ENCODE measurements at regions not wholly inside any gene's neighbourhood (a gene's known extent, or its start where the extent isn't known, plus 50 kb on each side); places are given as distances from the start of the nearest gene placed in this dataset.

GRCh38 chr2:200099256-200099655, 143.9 kb downstream of the MAIP1 start:
- Mint-ChIP-seq H3K36me3 (ENCODE audit: low read depth) (no peaks in the 10 kb centered on the region), H3K27ac (no peak overlapping the region), H3K4me3 (no peak overlapping the region), H3K9me3 (no peaks in the 10 kb centered on the region), H3K27me3 (peaks cover 5% of the 10 kb centered on the region), H3K4me1 (ENCODE audit: low read depth) (no peaks in the 10 kb centered on the region)
- DNase-seq (no peak), ATAC-seq (ENCODE audit: poor library complexity) (no peak)
- TF ChIP-seq CTCF (IDR thresholded peaks at IDR 0.05) = no peak
- H3K36me3 ChIP-seq (ENCODE audit: insufficient read depth, low read length) = no peaks in the 10 kb centered on the region
- CTCF ChIA-PET = no interaction called here
- H3K4me1 ChIP-seq (ENCODE audit: insufficient read depth, low read length) = no peaks in the 10 kb centered on the region
- peaks cover 0 to 4% of the 10 kb centered on the region in 2 experiments for H3K27me3 ChIP-seq (ENCODE audit: control insufficient read depth in 1 of 2, insufficient read depth in 2 of 2, low read length in 2 of 2)
- intact Hi-C loops (cut with DNase I, micrococcal nuclease) = no loop called here
- no peak overlapping the region for H3K4me3 ChIP-seq (ENCODE audit: low read length)
- no peak overlapping the region for H3K27ac ChIP-seq (ENCODE audit: low read depth in 1 of 2, low read length in 2 of 2)
- POLR2A ChIA-PET = no interaction called here
- no peaks in the 10 kb centered on the region for H3K9me3 ChIP-seq (ENCODE audit: control insufficient read depth in 1 of 2, insufficient read depth in 1 of 2, low read length in 2 of 2)

GRCh38 chr2:200100027-200100426, 144.6 kb downstream of the MAIP1 start:
- DNase-seq (no peak), ATAC-seq (ENCODE audit: poor library complexity) (no peak)
- Mint-ChIP-seq H3K27ac (no peak overlapping the region), H3K4me3 (no peak overlapping the region), H3K9me3 (no peaks in the 10 kb centered on the region), H3K4me1 (ENCODE audit: low read depth) (no peaks in the 10 kb centered on the region), H3K36me3 (ENCODE audit: low read depth) (no peaks in the 10 kb centered on the region), H3K27me3 (peaks cover 5% of the 10 kb centered on the region)
- Histone ChIP-seq H3K27me3 (ENCODE audit: control insufficient read depth in 1 of 2, insufficient read depth in 2 of 2, low read length in 2 of 2) (peaks cover 0 to 4% of the 10 kb centered on the region in 2 experiments), H3K9me3 (ENCODE audit: control insufficient read depth in 1 of 2, insufficient read depth in 1 of 2, low read length in 2 of 2) (no peaks in the 10 kb centered on the region), H3K4me1 (ENCODE audit: insufficient read depth, low read length) (no peaks in the 10 kb centered on the region), H3K27ac (ENCODE audit: low read depth in 1 of 2, low read length in 2 of 2) (no peak overlapping the region), H3K36me3 (ENCODE audit: insufficient read depth, low read length) (no peaks in the 10 kb centered on the region), H3K4me3 (ENCODE audit: low read length) (no peak overlapping the region)
- TF ChIP-seq CTCF (IDR thresholded peaks at IDR 0.05) = no peak
- intact Hi-C loops (cut with DNase I, micrococcal nuclease) = no loop called here
- ChIA-PET POLR2A (no interaction called here), CTCF (no interaction called here)

- no peak for ATAC-seq (ENCODE audit: poor library complexity)
- TF ChIP-seq CTCF (IDR thresholded peaks at IDR 0.05) = no peak
- intact Hi-C loops (cut with DNase I, micrococcal nuclease) = no loop called here
- Mint-ChIP-seq H3K36me3 (ENCODE audit: low read depth) (no peaks in the 10 kb centered on the region), H3K9me3 (no peaks in the 10 kb centered on the region), H3K4me1 (ENCODE audit: low read depth) (no peaks in the 10 kb centered on the region), H3K4me3 (no peak overlapping the region), H3K27ac (no peak overlapping the region), H3K27me3 (peaks cover 17% of the 10 kb centered on the region)
- ChIA-PET POLR2A (interaction anchor here (0.6 kb wide), 1 partner anchor 12 kb away, joined by 3 read pairs; no protein-coding TSS in a partner anchor), CTCF (no interaction called here)
- DNase-seq = no peak
- Histone ChIP-seq H3K4me3 (ENCODE audit: low read length) (no peak overlapping the region), H3K27me3 (ENCODE audit: control insufficient read depth in 1 of 2, insufficient read depth in 2 of 2, low read length in 2 of 2) (peaks cover 2 to 4% of the 10 kb centered on the region in 2 experiments), H3K9me3 (ENCODE audit: control insufficient read depth in 1 of 2, insufficient read depth in 1 of 2, low read length in 2 of 2) (no peaks in the 10 kb centered on the region), H3K27ac (ENCODE audit: low read depth in 1 of 2, low read length in 2 of 2) (no peak overlapping the region), H3K4me1 (ENCODE audit: insufficient read depth, low read length) (no peaks in the 10 kb centered on the region), H3K36me3 (ENCODE audit: insufficient read depth, low read length) (no peaks in the 10 kb centered on the region)
Measured at GRCh38 chr2:200101922-200102321, 146.5 kb downstream of the MAIP1 start.

Data from CD4-positive, alpha-beta T cell (primary cell).